ENCODE measurements at regions not wholly inside any gene's neighbourhood (a gene's known extent, or its start where the extent isn't known, plus 50 kb on each side); places are given as distances from the start of the nearest gene placed in this dataset.
"Not testable (repeated sequence)": the region's sequence is repeated elsewhere in the genome, so short reads cannot be mapped to it uniquely, and the experiment has no call there.

DNA sequence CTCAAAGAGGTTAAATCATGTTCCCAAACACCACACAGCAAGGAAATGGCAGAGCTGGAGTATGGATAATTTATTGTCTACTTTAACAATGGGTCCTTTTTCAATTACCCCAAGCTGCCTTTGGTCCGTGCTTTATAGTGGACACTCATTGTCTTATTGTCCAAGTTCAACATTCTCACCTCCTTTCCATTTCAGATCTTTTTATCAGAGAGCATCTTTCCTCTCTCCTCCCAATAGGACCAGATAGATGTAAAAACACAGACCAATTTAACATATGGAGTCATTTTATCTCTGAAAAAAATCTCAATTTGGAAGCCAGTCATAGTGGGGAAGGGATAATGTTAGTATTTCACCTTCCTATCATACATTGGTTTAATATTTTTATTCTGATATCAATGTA is 83.5 kb upstream of the WAC start:
- no peak for DNase-seq

- DNase-seq = no peak
Measured at GRCh38 chr10:28449926-28450325, 83.0 kb upstream of the WAC start.

DNA sequence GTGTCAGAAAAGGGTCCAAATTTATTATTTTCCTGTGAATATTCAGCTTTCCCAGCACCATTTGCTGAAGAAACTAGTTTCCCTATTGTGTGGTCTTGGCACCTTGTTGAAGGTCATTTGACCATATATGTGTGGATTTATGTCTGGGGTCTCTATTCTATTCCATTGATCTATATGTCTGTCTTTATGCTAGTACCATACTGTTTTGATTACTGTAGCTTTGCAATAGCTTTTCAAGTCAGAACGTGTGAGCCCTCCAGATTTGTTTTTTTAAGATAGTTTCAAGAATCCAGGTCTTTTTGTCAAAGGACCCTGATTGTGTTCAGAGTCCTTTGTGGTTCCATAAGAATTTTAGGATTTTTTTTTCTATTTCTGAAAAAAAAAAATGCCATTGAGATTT is 79.0 kb upstream of the WAC start:
- DNase-seq = no peak

DNA sequence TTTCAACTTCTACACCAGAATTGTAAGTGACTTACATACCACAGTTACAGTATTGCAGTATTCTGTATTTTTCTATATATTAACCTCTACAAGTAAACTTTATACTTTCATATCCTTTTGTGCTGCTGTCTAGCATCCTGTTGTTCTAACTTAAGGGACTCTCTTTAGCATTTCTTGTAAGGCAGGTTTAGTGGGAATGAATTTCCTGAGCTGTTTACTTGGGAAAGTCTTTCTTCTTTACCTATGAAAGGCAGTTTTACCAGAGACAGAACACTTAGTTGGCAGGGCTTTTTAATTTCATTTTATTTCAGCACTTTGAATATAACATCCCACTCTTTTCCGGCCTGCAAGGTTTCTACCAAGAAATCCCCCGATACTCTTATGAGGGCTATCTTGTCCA is 75.8 kb upstream of the WAC start:
- DNase-seq = no peak

DNA sequence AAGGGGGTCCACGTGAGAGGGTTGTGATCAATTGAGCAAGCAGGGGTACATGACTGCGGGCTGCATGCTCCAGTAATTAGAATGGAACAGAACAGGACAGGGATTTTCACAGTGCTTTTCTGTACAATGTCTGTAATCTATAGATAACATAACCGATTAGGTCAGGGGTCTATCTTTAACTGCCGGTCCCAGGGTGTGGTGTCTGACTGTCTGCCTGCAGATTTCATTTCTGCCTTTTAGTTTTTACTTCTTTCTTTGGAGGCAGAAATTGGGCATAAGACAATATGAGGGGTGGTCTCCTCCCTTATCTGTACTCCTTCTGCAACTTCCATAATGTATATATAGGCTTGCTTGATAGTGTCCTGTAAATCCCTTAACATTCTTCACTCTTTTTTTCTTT is 75.0 kb upstream of the WAC start:
- not testable (repeated sequence) for DNase-seq

DNA sequence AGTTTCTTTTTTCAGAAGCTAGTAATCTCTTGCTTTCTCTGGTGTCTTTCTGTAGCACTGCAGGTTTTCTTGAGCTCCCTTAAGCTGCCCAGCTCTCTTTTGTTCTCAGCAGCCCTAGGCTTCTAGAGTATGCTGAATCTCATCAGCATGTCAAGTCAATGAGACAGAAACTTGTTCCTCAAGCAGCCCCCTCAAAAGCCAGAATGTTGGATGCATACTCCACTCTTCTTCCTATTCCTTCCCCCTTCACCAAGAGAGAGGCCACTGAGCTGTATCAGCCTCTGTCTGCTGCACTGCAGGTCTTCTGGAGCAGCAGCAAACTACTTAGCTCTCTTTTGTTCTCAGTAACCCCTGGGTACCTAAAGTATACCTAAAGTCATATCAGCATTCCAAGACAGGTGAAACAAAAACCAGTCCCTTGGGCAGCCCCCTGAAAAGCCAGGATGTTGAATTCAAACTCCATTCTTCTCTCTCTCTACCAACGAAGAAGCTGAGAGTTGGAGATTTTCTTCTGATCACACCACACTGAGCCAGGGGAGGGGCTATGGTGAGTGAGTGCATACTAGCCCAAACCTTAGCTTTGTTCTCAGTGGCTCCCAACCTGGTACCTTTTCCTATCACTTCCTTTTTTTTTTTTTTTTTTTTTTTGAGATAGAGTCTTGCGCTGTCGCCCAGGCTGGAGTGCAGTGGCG is 73.3 kb upstream of the WAC start:
- no peak for DNase-seq

DNA sequence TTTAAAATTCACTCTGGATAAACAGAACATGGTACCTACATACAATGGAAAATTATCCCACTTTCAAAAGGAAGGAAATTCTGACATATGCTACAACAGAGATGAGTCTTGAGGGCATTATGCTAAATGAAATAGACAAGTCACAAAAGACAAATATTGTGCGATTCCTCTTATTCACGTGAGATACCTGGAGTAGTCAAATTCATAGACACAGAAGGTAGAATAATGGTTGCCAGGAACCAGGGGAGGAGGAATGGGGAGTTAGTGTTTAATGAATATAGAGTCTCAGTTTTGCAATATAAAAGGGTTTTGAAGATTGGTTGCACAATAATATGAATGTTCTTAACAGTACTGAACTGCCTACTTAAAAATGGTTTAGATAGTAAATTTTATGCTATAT is 69.8 kb upstream of the WAC start:
- DNase-seq = no peak

GRCh38 chr10:28463676-28464395 is 69.1 kb upstream of the WAC start:
- no peak for DNase-seq

- no peak for DNase-seq
Measured at GRCh38 chr10:28467615-28468014, 65.3 kb upstream of the WAC start.

GRCh38 chr10:28468707-28469483 is 64.0 kb upstream of the WAC start:
- DNase-seq = no peak

- no peak for DNase-seq
Measured at GRCh38 chr10:28470873-28471651, 61.9 kb upstream of the WAC start.

DNA sequence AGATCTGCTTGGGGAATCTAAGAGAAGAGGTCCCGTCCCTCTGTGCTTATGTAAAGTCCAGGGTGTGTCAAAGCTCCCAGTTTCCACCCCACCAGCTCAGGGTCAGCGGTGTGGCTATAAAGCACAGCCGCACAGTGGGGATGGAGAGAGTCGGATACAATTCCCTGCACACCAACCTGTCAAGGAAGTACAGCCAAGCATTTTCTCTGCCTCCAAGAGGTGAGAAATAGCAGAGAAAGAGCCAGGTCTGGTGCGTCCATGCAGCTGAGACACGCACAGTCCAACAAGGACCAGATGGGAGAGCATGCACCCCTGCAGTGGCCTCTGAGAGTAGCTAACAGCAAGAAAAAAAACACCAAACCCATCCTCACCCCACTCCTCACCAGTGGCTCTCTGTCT is 61.3 kb upstream of the WAC start:
- DNase-seq = no peak

DNA sequence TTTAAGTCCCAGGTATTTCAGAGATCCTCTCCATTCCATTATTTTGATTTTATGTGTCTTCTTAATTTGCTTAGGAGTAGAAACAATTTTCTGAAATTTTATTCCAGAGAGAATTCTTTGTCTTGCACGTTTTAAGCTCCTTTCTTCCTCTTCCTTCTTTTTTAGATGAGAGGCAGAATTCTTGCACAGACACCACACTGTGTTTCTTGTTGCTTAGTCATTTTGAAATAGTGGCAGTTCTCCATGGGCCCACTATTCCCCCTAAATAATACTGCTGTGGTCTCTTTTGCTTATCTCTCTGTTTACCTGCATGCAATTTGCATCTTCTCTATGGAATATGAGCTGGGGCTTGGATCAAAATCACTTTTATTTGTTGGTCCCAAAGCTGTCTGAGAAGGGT is 54.3 kb upstream of the WAC start:
- DNase-seq = no peak

- no peak for DNase-seq
Measured at GRCh38 chr10:28479425-28479865, 53.5 kb upstream of the WAC start.

- no peak for DNase-seq
Measured at GRCh38 chr10:28479927-28480627, 52.8 kb upstream of the WAC start.

- DNase-seq = no peak
Measured at GRCh38 chr10:28480628-28480965, 52.3 kb upstream of the WAC start.

DNA sequence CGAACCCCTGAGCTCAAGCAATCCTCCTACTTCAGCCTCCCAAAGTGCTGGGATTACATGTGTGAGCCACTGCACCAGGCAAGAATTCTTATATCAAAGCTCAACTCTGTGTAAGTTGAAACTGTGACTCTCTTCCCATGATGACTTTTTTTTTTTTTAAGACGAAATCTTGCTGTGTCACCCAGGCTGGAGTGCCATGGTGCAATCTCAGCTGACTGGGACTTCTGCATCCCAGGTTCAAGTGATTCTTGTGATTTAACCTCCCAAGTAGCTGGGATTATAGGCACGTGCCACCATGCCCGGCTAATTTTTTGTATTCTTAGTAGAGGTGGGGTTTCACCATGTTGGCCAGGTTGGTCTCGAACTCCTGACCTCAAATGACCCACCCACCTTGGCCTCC is 51.6 kb upstream of the WAC start:
- not testable (repeated sequence) for DNase-seq

DNA sequence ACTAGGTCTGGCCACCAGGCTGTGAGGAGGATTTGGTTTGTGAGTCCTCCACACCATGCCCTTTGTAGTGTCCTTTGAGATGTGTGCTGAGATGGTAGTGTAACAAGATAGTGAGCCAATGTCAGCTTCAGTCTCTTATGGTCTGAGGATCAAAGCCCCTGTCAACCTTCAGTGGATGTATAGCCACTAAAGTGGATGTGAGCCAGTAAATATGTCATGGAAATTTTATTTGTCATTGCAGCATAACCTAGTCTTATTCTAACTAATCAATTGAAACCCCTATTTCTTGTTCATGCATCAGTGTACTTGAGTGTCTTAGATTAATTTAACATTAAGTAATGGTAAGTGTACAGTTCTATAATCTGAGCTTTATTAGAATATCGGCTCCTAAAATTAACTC is 51.0 kb upstream of the WAC start:
- no peak for DNase-seq

All from activated effector memory CD4-positive, alpha-beta T cell treated with anti-CD3 and anti-CD28 coated beads, Interleukin-2, amount 50 U/mL, for 16 hours (primary cell).